Fibroblast of skin of right quadriceps (primary cell): ENCODE measurements at regions not wholly inside any gene's neighbourhood (a gene's known extent, or its start where the extent isn't known, plus 50 kb on each side); places are given as distances from the start of the nearest gene placed in this dataset.
A peak's percentile ranks its signal among the peaks of the same experiment; 100 is the strongest.
"Not testable (repeated sequence)": the region's sequence is repeated elsewhere in the genome, so short reads cannot be mapped to it uniquely, and the experiment has no call there.

Experiments
- DNase-seq: peaks from one replicate; pipeline ENCODE4 v3.0.0-alpha.2; 2013

- DNase-seq = peak; percentile 98
Observed at GRCh38 chr21:16124378-16125138, 394.8 kb downstream of the USP25 start.

DNA sequence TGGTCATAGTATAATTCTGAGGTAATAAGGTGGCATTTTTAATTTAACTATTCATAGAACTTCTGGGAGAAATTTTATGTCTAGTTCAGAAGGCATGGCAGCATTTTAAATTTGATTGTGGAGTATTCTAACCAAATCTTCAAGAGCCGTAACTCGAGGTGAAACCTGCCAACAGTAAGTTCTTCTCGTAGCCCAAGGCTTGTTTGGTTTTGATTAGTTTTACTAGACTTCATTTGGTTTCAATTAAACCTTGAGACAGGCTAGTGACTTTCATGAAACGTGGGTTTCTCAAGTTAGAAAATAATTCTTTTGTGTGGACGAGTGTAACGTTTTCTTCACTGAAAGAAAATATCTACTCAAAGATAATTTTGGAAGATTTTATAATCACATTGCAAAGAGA, 395.5 kb downstream of the USP25 start:
- DNase-seq = peak; percentile 76

DNA sequence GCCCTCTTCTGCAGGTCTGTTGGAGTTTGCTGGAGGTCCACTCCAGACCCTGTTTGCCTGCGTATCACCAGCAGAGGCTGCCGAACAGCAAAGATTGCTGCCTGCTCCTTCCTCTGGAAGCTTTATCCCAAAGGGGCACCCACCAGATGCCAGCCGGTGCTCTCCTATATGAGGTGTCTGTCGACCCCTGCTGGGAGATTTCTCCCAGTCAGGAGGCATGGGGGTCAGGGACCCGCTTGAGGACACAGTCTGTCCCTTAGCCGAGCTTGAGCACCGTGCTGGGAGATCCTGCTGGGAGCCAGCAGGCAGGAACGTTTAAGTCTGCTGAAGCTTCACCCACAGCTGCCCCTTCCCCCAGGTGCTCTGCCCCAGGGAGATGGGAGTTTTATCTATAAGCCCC, 402.7 kb downstream of the USP25 start:
- not testable (repeated sequence) for DNase-seq

DNA sequence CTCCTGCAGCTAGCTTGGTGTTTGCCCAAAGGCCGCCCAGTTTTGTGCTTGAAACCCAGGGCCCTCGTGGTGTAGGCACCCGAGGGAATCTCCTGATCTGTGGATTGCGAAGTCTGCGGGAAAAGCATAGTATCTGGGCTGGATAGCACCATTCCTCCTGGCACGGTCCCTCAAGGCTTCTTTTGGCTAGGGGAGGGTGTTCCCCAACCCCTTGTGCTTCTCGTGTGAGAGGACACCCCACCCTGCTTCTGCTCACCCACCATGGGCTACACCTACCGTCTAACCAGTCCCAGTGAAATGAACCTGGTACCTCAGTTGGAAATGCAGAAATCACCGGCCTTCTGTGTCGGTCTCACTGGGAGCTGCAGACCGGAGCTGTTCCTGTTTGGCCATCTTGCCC, 403.5 kb downstream of the USP25 start:
- DNase-seq = no peak

DNA sequence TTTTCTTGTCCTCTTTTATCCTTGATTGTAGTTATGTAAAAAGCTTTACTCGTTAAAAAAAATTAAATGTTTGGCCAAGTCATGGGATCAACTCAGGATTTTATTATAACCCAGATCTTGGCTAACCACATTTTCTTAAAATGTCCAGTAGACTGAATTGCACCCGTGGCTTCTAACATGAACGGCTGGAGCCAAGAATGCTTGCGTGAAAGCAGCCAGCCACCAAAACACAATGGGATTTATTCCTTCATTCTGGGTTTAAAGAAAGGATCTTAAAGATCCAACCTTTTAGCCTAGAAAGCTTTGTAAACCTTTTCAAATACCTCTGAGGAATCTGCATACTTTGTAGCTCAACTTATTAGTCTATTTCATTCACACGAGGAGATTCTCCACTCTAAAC, 404.4 kb downstream of the USP25 start:
- no peak for DNase-seq

DNA sequence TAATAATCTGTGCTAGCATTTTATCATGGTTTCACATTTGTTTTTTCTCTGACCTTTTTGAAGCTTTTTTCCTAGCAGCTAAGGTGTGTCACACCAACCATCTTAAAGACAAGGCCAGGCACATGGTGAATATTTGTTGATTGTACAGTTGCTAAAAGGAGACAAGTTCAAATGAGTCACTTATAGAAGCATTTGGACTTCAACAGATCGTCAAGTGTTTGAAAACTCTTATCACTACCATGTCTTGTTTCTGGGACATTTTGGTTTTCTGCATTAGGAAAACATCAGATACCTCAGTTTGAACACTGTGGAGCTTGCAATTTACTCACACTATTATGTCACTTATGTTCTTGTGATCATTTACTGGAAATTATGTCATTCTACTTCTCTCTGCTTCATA, 407.3 kb downstream of the USP25 start:
- no peak for DNase-seq

GRCh38 chr21:16145052-16145451, 415.3 kb downstream of the USP25 start:
- no peak for DNase-seq

GRCh38 chr21:16145479-16145878, 415.7 kb downstream of the USP25 start:
- no peak for DNase-seq

GRCh38 chr21:16154321-16154720, 424.5 kb downstream of the USP25 start:
- no peak for DNase-seq

DNA sequence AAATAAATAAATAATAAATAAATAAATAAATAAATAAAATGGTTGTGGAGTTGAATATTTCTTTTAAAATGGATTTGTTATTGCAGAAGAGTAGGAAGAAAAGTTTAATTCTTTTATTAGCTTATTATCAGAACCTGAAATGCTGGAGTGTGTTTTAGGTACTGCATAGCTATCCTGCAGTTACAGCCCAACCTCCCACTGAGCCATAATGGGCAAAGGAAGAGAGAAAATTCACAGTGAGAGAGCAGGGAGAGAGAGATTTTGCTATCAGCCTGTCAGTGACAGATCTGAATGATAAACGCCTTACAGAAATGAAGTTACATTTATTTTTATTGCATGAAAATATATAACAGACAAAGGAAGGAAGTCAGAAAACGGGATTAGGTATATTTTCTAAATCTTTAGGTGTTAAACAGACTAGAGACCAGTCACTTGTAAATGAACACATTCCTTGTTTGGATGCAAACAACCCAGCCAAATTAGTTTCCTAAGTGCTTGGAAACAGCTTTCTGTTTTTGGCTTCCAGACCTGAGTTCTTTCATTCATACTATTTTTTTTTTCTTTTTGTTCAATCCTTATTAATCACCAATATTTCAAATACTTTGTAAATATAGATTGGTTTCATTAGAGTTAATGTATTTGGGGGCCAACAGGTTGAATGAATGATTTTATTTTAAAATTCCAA, 425.3 kb downstream of the USP25 start:
- DNase-seq = no peak

GRCh38 chr21:16156841-16157489, 427.2 kb downstream of the USP25 start:
- DNase-seq = no peak

DNA sequence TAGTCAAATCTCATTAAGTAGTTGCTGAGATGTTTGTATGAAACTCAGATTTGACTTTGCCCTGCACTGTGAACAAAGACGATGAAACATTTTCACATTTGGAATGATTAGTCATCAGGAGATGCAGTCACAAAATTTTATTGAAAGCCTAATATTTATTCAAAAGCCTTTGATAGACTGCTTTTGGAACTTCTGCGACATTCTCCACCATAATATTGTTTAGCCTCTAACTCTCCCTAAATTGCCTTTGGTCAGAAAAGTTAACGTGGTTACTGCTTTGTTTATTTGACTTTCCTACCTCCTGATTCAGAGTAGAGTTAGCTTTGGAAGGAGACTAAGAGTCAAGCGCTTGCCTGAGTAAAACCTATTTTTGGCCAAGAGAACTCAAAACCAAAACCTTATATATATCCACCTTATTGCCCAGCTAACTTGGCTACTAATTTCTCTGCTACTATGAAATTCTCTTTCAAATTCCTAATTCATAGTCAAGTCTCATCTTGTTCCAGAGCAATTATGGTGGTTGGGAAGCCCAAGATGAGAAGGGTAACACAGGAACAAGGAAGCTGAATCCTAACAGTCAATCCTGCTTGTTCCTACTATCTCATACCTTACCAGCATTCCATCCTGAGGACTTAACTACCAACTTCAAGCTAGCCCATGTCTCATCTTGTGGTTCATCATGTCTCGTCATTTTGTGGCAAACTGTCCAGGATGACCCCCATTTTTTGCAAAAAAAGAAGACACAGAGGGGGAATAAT, 429.6 kb downstream of the USP25 start:
- DNase-seq = peak; percentile 38

DNA sequence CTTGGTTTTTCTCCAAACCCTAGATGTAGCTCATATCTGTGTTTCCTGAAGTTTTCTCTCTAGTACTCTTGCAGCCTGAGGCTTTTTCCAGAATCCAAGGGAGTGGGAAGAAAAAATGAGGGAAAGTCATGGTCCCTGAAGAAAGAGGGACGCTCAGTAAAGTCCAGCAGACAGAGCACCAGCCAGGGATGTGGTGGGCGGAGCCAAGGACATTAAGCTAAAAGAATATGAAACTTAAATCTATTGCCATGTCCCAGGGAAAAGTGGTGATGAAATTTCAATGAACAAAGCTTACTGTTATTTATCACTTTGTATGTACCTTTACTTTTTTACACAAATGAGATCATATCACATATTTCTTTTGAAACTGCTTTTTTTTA, 430.2 kb downstream of the USP25 start:
- no peak for DNase-seq

DNA sequence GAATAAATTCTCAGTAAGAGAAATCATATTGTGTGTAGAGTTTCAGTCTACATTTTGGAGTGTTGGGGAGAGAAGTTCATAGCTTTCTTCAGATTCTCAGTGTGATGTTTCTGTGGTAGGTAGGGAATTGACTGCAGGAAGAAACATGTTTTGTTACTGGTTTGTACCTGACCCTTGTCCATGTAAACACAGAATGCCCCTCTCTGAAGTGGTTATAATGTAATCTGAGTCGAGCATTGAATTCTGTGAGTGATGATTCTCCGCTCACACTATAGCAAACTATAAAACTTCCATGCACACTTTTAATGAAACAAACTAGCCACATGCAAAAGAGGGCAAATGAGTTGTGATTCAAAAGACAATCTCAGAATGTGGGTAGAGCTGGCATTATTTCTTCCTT, 433.2 kb downstream of the USP25 start:
- DNase-seq = no peak

DNA sequence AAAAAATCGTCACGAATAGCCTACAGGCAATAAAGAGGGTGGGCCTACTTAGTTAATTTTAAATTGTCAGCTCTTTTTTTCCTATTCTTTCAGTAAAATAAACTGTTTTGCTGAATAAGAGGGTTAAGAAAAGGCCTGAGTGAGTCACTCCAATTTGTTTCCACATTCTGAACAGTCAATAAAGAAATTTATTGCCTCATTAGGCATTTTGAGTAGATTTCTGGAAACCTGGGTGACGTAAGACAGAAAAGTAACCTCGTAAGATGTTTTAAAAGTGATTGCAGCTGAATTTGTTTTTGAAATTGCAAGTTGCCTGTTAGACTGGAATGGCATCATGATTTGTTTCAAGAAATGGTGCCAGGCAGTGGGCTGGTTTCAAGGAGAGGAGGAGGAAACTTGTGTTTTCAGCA, 439.3 kb downstream of the USP25 start:
- peak; percentile 70 for DNase-seq

GRCh38 chr21:16169779-16170178, 440.0 kb downstream of the USP25 start:
- no peak for DNase-seq

- DNase-seq = no peak
Observed at GRCh38 chr21:16176570-16176969, 446.8 kb downstream of the USP25 start.

DNA sequence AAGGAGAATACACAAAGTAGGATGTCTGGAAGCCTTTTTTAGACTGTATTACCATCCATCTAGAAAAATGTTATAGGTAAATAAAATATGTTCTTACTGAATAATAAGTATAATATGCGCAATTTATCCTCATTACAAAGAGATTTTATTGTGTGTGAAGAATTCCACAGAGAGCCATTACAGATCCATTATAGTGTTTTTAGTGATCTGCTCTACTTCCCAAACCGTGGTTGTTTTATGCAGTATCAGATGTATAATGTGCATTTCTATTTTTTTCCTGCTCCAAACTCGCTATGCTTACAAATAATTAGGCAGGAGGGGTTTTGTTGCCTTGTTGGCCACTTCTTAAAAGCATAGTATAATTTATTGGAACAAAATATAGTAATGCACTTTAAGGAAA, 447.8 kb downstream of the USP25 start:
- DNase-seq = no peak

GRCh38 chr21:16179773-16180172, 450.0 kb downstream of the USP25 start:
- no peak for DNase-seq

DNA sequence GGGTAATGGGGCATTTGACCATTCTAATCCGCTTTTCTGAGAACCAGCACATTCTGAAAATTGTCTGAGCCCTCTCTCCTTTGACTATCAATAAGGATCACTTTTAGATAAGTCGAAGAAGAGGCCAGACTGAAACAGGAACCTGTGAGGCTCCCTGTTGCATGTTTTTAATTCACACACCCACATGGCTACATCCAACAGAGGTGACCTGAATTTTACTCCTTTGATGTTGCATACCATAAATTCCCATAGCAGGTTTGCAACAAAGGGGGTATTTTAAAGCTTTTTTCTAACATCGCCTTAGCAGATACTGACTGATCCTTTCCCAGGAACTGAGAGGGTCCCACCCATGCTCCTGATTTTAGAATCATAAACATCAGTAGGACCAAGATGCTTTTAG, 450.8 kb downstream of the USP25 start:
- no peak for DNase-seq

- no peak for DNase-seq
Observed at GRCh38 chr21:16181018-16181417, 451.2 kb downstream of the USP25 start.

DNA sequence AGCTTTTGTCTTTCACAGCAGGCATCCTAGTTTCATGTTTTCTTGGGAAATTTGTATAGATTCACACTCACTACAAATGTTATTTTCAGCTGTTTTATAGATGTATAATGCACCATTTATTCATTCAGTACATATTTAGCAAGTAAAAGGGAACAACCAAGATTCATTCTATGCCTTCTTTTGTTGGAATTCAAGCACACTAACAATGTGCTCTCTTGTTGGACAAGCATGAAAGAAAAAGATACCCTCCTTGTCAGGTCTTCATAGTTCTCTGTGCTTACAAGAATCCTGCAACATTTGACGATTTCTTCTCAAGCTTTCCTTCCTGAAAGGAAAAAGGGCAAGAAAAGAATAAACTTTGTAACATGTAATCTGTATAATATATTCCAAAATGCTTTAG, 456.0 kb downstream of the USP25 start:
- DNase-seq = no peak

DNA sequence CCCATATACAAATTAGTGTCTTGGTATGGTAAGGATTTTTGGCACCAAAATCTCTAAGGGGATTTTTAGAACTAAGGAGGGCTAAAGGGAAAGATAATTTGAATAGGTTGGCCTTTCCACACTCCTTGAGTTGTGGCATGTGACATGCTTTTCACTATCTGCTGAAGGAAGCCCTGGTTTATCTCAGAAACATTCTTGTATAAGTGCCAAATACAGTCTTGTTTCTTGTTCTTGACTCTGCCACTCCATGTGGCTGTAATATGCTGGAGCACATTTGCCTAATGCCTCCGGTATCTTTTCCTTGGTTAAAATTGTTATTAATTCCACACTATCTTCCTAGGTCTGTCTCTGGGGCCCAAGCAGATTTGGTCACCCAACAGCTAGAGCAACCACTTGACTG, 457.0 kb downstream of the USP25 start:
- peak; percentile 46 for DNase-seq
